ENCODE measurements at regions not wholly inside any gene's neighbourhood (a gene's known extent, or its start where the extent isn't known, plus 50 kb on each side); places are given as distances from the start of the nearest gene placed in this dataset.

DNA sequence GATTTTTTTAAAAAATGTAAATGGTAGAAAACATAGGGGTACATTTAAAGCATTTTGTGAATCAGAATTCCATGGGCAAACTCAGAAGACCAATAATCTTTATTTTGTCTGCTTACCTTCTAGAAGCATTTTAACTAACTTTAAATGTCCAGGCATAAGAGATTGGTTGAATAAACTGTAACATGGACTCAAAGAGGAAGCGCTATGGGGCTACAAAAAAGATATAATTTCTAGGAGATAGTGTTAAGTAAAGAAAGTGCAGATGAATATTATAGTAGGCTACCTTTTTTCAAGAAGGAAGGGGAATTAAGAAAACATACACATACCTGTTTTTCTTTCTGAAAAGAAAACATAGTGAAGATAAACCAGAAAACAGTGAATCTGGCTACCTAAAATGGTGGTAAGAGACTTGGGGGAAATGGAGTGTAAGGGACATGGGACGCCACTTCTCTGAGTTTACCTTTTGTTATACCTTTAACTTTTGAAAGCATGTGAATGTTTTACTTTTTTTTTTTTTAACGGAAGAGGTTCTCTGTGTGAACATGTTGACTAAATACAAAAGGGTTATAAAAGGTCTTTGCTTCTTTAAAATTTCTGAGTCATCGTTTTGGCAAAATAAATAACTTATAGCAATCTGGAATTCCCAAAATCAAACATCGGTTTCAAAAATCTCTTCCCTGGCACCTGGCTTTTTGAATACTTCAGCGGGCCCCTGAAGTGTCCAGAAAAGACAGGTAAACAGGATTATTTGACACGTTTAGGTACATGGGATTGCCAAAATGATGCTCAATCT, 133.4 kb downstream of the OR2B2 start:
- Histone ChIP-seq H3K9ac (no peak overlapping the region), H3K9me3 (ENCODE audit: control insufficient read depth, low read length) (no peaks in the 10 kb centered on the region), H3K4me2 (ENCODE audit: low read length) (no peak overlapping the region), H2AFZ (no peak overlapping the region), H3K27me3 (ENCODE audit: control insufficient read depth, insufficient read depth, low read length) (no peaks in the 10 kb centered on the region), H3K4me1 (no peaks in the 10 kb centered on the region), H3K36me3 (ENCODE audit: control insufficient read depth, insufficient read depth, low read length) (no peaks in the 10 kb centered on the region), H3K4me3 (ENCODE audit: low read depth, low read length) (no peak overlapping the region), H3K79me2 (no peaks in the 10 kb centered on the region), H3K27ac (no peak overlapping the region)
- TF ChIP-seq, protein P1, sequence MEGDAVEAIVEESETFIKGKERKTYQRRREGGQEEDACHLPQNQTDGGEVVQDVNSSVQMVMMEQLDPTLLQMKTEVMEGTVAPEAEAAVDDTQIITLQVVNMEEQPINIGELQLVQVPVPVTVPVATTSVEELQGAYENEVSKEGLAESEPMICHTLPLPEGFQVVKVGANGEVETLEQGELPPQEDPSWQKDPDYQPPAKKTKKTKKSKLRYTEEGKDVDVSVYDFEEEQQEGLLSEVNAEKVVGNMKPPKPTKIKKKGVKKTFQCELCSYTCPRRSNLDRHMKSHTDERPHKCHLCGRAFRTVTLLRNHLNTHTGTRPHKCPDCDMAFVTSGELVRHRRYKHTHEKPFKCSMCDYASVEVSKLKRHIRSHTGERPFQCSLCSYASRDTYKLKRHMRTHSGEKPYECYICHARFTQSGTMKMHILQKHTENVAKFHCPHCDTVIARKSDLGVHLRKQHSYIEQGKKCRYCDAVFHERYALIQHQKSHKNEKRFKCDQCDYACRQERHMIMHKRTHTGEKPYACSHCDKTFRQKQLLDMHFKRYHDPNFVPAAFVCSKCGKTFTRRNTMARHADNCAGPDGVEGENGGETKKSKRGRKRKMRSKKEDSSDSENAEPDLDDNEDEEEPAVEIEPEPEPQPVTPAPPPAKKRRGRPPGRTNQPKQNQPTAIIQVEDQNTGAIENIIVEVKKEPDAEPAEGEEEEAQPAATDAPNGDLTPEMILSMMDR (IDR thresholded peaks at IDR 0.05): no peak

DNA sequence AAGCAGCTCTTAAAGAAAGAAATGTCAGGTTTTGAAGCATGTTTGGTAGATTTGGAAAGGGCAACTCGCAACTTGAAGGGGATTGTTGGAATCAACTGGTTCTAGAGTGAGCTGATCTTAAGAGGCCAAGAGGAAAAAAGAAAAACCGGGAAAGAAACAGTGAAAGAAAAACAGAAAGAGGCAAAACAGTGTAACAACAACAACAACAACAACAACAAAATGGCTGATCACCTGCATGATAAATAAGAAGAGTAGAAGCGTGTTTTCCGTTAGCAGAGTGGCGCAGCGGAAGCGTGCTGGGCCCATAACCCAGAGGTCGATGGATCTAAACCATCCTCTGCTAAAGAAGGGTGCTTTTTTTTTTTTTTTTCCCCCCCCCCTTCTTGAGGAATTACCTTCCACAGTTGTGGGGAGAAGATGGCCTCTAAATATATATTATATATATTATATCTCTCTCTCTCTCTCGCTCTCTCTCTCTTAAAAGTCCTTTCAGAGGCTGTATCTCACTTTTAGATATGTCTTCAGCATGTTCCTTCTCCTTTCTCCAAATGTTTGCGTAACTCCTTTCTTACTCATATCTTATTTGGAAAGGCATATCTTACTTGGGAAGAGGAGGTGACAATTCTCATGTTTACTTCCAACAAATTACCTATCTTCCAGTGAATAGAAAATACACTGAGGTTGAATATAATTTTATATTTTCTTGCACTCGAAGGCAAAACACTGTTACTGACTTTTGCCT, 134.4 kb downstream of the OR2B2 start:
- Histone ChIP-seq H3K27ac (no peak overlapping the region), H3K27me3 (ENCODE audit: control insufficient read depth, insufficient read depth, low read length) (no peaks in the 10 kb centered on the region), H3K4me3 (ENCODE audit: low read depth, low read length) (no peak overlapping the region), H3K79me2 (no peaks in the 10 kb centered on the region), H3K4me1 (no peaks in the 10 kb centered on the region), H3K9ac (no peak overlapping the region), H3K36me3 (ENCODE audit: control insufficient read depth, insufficient read depth, low read length) (no peaks in the 10 kb centered on the region), H3K4me2 (ENCODE audit: low read length) (no peak overlapping the region), H2AFZ (no peak overlapping the region), H3K9me3 (ENCODE audit: control insufficient read depth, low read length) (no peaks in the 10 kb centered on the region)
- TF ChIP-seq, protein P1 (IDR thresholded peaks at IDR 0.05): no peak

DNA sequence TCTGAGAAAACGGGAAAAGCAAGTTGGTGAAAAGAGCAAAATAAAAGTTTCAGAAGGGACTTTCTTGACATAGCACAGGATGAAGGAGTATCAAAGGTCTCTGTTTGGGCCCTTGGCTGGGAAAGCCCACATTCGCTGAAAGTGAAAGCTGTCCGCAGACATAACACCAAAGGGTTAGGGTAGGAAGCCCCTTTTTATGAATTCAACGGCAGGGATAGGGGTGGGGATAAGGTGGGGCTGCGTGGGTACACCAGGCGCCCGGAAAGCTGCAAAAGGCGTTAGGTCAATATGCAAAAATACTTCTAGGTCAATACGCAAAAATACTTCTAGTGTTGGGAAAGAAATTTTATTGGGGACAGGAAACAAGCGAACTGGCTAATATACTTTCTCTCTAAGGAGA, 135.1 kb downstream of the OR2B2 start:
- Histone ChIP-seq H3K9ac (no peak overlapping the region), H3K4me2 (ENCODE audit: low read length) (no peak overlapping the region), H2AFZ (no peak overlapping the region), H3K79me2 (no peaks in the 10 kb centered on the region), H3K27ac (no peak overlapping the region), H3K4me1 (no peaks in the 10 kb centered on the region), H3K36me3 (ENCODE audit: control insufficient read depth, insufficient read depth, low read length) (no peaks in the 10 kb centered on the region), H3K4me3 (ENCODE audit: low read depth, low read length) (no peak overlapping the region), H3K27me3 (ENCODE audit: control insufficient read depth, insufficient read depth, low read length) (no peaks in the 10 kb centered on the region), H3K9me3 (ENCODE audit: control insufficient read depth, low read length) (no peaks in the 10 kb centered on the region)
- TF ChIP-seq, protein P1 (IDR thresholded peaks at IDR 0.05): no peak

DNA sequence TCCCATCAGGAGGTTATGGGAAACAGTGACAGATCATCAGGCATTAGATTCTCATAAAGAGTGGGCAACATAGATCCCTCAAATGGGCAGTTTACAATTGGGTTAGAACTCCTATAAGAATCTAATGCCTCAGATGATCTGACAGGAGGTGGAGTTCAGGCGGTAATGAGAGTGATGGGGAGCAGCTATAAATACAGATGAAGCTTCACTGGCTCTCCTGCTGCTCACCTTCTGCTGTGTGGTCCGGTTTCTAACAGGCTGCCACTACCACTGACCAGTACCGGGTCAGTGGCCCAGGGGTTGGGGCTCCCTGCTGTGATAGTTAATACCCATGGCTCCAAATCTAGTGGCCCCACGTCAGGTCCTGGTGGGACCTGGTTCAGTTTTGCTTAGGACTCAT, 135.7 kb downstream of the OR2B2 start:
- Histone ChIP-seq H3K9ac (no peak overlapping the region), H3K79me2 (no peaks in the 10 kb centered on the region), H3K27me3 (ENCODE audit: control insufficient read depth, insufficient read depth, low read length) (no peaks in the 10 kb centered on the region), H3K4me3 (ENCODE audit: low read depth, low read length) (no peak overlapping the region), H3K9me3 (ENCODE audit: control insufficient read depth, low read length) (no peaks in the 10 kb centered on the region), H3K4me1 (no peaks in the 10 kb centered on the region), H3K27ac (no peak overlapping the region), H3K36me3 (ENCODE audit: control insufficient read depth, insufficient read depth, low read length) (no peaks in the 10 kb centered on the region), H3K4me2 (ENCODE audit: low read length) (no peak overlapping the region), H2AFZ (no peak overlapping the region)
- TF ChIP-seq, protein P1 (IDR thresholded peaks at IDR 0.05): no peak
